Skin of body (tissue), 1 donor: ENCODE measurements at regions not wholly inside any gene's neighbourhood (a gene's known extent, or its start where the extent isn't known, plus 50 kb on each side); places are given as distances from the start of the nearest gene placed in this dataset.

ENCODE experiments used
- DNase-seq: peaks from one replicate; lab custom pipeline; 2025; lab: John Stamatoyannopoulos, UW

GRCh38 chr16:5870886-5871691 lies 773.5 kb upstream of the EEF2KMT start:
- DNase-seq: no peak

- no peak for DNase-seq
Observed at GRCh38 chr16:5867250-5867649, 769.7 kb upstream of the EEF2KMT start.

- DNase-seq: no peak
Observed at GRCh38 chr16:5865236-5865635, 767.6 kb upstream of the EEF2KMT start.

GRCh38 chr16:5863071-5863606 lies 765.5 kb upstream of the EEF2KMT start:
- DNase-seq: no peak

DNA sequence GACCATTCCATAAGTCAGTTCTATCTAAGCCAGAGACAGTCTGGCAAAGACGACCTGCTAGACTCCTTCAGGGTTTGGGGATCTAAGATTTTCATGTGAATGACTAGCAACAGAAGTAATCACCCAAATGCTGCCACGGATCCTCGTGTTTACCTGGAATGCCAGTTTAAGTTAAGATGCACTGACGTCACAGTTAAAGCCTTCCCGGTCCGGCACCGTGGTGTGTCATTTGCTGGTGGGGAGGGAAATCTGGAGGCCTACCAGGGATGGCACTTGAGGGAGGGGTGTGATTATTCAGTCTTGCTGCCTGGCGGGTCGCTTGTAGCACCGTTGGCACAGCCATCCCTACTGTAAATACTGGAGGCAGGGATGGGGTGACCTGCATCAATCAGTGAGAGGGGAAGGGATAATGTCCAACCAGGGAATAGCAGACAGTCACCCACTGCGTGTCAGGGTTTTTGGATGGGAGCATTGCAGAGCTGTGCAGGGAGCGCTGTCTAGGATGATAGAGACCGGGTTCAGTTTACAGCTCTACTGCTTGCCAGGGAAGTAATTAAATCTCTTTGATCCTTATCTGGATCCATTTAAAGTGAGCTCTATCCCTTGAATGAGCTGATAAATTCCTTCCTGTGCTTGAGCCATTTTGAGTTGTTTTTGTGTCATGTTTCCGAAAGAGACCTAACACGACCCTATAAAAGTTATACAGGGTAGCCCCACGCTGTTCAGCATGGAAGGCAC lies 764.7 kb upstream of the EEF2KMT start:
- DNase-seq: no peak

- DNase-seq: no peak
Observed at GRCh38 chr16:5861241-5861640, 763.6 kb upstream of the EEF2KMT start.

GRCh38 chr16:5858180-5858579 lies 760.6 kb upstream of the EEF2KMT start:
- DNase-seq: no peak

GRCh38 chr16:5854027-5854426 lies 756.4 kb upstream of the EEF2KMT start:
- DNase-seq: no peak

DNA sequence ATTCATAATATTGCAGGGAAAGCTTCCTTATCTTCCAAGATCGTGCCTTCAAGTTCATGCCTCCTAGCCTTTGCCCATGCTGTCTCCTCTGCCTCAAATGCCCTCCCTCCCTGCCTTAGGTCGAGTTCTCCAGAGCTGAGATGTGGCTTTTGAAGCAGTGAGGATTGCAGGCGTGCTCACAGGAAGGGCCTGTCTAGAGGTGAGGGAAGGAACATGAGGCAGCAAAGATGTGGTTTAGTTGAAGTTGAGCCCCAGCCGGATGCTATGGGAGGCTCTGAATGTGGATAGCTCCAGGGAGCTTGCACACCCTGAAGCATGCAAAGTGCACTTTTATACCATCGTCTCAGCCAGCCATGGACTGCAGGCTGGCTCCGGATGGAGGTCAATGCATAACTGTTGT lies 754.6 kb upstream of the EEF2KMT start:
- DNase-seq: no peak

- DNase-seq: no peak
Observed at GRCh38 chr16:5851393-5851982, 753.9 kb upstream of the EEF2KMT start.

DNA sequence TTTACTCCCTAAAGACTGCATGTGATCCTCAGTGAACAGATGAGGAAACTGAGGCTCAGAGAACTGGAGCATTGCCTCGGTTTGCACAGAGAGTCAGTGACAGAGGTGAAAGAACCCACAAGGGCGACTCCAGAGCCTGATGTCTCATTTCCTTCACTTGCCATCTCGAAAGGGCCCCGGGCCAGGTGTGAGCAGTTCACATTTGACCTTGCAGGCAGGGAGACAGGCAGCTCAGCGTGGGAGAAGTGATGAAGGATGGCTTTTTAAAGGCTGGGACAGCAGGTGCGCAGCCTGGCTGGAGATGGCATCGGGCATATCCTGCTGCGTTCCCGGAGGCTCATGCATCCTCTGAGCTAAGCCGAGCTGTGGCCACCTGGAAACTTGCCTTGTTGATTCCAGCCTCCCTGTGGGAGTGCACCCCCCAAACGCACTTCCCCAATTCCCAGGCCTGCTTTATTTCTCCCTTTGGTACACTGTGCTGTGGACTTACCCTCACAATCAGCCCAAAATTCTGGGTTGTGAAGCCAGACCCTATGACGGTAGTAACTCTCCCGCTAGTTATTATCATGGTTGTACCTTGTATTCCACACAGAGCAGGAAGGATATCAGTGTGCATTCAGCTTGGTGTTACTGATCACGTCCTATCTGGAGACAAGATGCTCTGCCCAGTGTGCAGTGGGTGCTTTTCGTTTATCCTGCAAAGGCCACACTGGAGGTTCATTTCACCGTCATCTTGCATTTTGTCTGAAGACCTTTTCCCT lies 753.2 kb upstream of the EEF2KMT start:
- no peak for DNase-seq

DNA sequence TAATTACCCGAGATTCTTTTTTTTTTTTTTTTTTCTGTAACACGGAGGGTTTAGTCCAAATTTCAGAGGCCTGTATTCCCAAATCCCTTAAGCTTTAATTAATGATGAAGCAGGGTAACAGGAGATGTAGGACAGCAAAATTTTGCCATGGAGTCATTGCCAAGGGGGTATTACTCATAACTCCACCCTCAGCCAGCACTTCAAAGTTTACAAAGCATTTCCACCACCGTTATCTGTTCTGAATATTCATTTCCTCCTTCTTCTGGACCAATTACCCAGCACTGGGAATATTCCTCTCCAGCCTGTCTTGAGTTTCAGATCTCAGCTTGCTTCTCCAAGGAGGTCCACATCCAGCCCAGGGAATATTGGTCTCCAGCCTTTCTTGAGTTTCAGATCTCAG lies 747.5 kb upstream of the EEF2KMT start:
- no peak for DNase-seq

- DNase-seq: no peak
Observed at GRCh38 chr16:5841974-5842373, 744.4 kb upstream of the EEF2KMT start.

DNA sequence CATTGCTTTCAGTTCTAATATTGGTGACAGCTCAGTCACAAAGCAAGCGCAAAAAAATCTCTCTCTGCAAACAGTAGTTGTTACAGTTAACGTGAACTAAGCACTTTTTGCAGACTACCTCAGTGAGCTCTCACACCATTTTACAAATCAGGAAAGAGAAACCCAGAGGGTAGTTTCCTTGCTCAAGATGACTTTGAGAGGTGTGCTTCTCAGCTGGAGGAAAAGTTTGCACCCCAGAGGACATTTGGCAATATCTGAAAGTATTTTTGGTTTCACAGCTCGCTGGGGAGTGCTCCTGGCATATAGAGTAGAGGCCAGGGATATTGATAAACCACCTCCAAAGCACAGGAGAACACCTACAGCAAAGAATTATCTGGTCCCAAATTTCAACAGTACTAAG lies 741.1 kb upstream of the EEF2KMT start:
- DNase-seq: no peak

DNA sequence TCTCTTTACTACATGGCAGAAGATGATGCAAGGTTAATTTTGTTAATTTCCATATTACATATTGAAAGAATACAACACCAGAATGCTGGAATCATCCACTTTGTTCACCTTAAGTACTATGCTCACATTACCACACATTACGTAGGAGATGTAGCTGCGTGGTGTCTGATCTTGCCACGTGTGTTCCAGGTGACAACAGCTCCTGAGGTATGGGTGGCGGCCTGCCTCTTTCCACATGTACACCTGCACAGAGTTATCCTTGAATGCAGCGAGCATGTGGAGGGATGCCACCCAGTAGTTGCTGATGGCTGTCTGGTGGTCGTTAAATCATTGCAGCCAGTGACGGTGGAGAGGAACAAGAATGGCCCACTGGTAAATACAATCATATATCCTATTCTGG lies 740.5 kb upstream of the EEF2KMT start:
- DNase-seq: no peak

- DNase-seq: no peak
Observed at GRCh38 chr16:5837007-5837670, 739.5 kb upstream of the EEF2KMT start.

- DNase-seq: no peak
Observed at GRCh38 chr16:5835876-5836275, 738.3 kb upstream of the EEF2KMT start.

DNA sequence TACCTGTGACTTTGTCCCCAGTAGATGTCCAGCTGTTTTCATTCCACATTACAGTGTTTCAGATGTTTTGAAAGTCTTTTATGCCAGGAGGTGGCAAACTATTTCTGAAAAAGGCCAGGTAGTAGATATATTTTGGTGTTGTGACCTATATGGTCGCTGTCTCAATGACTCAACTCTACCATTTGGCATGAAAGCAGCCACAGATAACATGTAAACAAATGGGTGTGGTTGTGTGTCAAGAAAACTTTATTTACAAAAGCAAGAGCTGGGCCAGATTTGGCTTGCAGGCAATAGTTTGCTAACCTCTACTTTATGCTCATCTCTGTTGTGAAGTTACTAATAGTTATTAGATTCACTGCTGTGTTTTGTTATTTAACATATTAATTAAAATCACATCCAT lies 728.7 kb upstream of the EEF2KMT start:
- DNase-seq: no peak

DNA sequence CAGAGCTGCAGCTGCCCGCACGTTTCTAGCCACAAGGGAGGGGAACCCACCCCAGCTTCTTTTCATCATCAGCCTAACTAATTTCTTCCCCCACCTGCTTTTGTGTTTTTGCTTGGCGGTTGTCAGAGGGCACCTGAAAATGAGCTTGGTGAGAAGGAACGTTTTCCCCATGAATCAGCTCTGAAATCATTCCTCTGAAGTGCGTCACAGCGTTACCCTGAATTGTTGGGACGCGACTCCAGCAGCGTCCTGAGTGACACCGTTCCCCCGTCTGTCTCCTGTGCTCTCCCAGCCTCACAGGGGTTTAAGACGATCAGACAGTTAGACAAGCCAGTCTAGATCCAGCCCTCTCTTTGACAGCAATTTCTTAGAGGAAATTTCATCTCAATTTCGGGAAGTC lies 722.9 kb upstream of the EEF2KMT start:
- DNase-seq: no peak

DNA sequence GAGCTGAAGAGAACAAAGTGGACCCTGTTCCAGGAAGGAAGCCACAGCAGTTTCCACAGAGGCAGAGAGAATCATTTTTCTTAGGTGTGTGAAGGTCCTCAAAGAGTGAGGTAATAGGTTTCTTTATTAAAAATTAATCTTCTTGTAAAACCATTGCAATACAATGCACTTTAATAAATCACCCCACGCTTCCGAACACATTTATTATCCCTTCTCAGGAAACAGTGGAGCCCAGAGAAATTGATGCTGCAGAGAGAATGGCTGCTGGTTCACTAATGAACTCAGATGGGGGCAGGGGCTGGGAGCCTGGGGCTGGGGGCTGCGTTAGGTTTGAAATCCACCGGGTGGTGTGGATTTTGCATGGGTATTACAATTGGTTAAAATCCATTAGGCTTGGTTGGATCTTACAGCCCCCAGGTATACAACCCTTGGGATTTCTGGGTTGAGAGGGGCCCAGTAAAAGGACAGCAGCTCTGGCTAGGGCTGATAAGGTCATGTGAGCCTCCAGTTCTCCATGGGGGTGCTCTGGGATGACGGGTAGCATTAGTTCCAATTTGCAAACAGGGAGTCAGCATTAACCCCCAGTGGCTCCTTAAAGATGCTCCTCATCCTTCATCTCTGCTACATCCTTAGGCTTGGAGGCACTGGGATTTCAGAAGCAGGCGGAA lies 718.1 kb upstream of the EEF2KMT start:
- no peak for DNase-seq
